ENCODE measurements at regions not wholly inside any gene's neighbourhood (a gene's known extent, or its start where the extent isn't known, plus 50 kb on each side); places are given as distances from the start of the nearest gene placed in this dataset.

DNA sequence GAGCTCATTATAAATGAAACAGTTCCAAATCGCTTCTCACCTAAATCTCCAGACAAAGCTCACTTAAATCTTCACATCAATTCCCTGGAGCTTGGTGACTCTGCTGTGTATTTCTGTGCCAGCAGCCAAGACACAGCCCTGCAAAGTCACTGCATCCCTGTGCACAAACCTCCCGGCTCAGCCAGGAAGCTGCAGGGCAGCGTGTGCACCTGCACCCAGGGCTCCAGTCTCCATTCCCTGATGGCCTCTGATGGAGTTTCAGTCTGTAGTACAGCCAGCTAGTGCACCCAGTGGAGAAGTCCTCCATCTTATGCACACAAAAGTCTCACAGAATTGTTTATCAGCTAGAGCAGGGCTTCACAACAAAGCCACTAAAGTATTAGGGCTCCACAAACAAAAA, 51.1 kb upstream of the PRSS58 start:
- TF ChIP-seq CTCF (IDR thresholded peaks at IDR 0.05) (no peak), POLR2AphosphoS5 (IDR thresholded peaks at IDR 0.05) (no peak), POLR2A (IDR thresholded peaks at IDR 0.05) (no peak)
